NB4 (cell line): ENCODE measurements at regions not wholly inside any gene's neighbourhood (a gene's known extent, or its start where the extent isn't known, plus 50 kb on each side); places are given as distances from the start of the nearest gene placed in this dataset.

Experiments used
- CTCF ChIP-seq: IDR thresholded peaks from one replicate; pipeline ENCODE4 v1.5.1; 2012; ENCODE audit warnings: low read depth, low read length
- MAX ChIP-seq: IDR thresholded peaks from 2 replicates; pipeline ENCODE4 v1.6.1; 2011; ENCODE audit warnings: low read depth, low read length
- MYC ChIP-seq: IDR thresholded peaks from 2 replicates; pipeline ENCODE4 v1.6.1; 2011; ENCODE audit warnings: low read depth, low read length
- POLR2A ChIP-seq: IDR thresholded peaks from 2 replicates; pipeline ENCODE4 v1.6.1; 2011; ENCODE audit warnings: mild to moderate bottlenecking; ENCODE audit not compliant: insufficient read length; ENCODE audit errors: extremely low read depth

GRCh38 chrX:106243376-106243775 is 75.3 kb downstream of the PWWP3B start:
- TF ChIP-seq POLR2A (no peak), CTCF (no peak), MYC (no peak), MAX (no peak)
